BE2C (cell line): ENCODE measurements at regions not wholly inside any gene's neighbourhood (a gene's known extent, or its start where the extent isn't known, plus 50 kb on each side); places are given as distances from the start of the nearest gene placed in this dataset.

Experiments
- DNase-seq: peaks from one replicate; pipeline ENCODE4 v3.0.0-alpha.2; 2020
- H3K27me3 ChIP-seq: fragments of 250-450 bp; sonication (Bioruptor Pico); 2 replicates; pipeline ENCODE4 v1.5.1; 2020; ENCODE audit warnings: mild to moderate bottlenecking
- H3K36me3 ChIP-seq: fragments of 250-450 bp; sonication (Bioruptor Pico); 2 replicates; pipeline ENCODE4 v1.5.1; 2020; ENCODE audit warnings: mild to moderate bottlenecking
- H3K4me1 ChIP-seq: fragments of 250-450 bp; sonication (Bioruptor Pico); 2 replicates; pipeline ENCODE4 v1.5.1; 2020
- H3K4me3 ChIP-seq: 2 replicates; pipeline ENCODE4 v1.5.1; 2011; ENCODE audit warnings: low read depth, low read length
- H3K9me3 ChIP-seq: fragments of 250-450 bp; sonication (Bioruptor Pico); 2 replicates; pipeline ENCODE4 v1.5.1; 2020
- TF ChIP-seq, protein P1 (sequence below): IDR thresholded peaks from 2 replicates; pipeline ENCODE4 v1.5.1; 2012; ENCODE audit warnings: mild to moderate bottlenecking, low read depth, low read length

- Histone ChIP-seq H3K4me1 (no peaks in the 10 kb centered on the region), H3K36me3 (no peaks in the 10 kb centered on the region), H3K27me3 (no peaks in the 10 kb centered on the region), H3K4me3 (no peak overlapping the region), H3K9me3 (no peaks in the 10 kb centered on the region)
- no peak for DNase-seq
- TF ChIP-seq, protein P1, sequence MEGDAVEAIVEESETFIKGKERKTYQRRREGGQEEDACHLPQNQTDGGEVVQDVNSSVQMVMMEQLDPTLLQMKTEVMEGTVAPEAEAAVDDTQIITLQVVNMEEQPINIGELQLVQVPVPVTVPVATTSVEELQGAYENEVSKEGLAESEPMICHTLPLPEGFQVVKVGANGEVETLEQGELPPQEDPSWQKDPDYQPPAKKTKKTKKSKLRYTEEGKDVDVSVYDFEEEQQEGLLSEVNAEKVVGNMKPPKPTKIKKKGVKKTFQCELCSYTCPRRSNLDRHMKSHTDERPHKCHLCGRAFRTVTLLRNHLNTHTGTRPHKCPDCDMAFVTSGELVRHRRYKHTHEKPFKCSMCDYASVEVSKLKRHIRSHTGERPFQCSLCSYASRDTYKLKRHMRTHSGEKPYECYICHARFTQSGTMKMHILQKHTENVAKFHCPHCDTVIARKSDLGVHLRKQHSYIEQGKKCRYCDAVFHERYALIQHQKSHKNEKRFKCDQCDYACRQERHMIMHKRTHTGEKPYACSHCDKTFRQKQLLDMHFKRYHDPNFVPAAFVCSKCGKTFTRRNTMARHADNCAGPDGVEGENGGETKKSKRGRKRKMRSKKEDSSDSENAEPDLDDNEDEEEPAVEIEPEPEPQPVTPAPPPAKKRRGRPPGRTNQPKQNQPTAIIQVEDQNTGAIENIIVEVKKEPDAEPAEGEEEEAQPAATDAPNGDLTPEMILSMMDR: no peak
These were observed 381.2 kb upstream of the MGMT start for GRCh38 chr10:129085811-129086210.

DNA sequence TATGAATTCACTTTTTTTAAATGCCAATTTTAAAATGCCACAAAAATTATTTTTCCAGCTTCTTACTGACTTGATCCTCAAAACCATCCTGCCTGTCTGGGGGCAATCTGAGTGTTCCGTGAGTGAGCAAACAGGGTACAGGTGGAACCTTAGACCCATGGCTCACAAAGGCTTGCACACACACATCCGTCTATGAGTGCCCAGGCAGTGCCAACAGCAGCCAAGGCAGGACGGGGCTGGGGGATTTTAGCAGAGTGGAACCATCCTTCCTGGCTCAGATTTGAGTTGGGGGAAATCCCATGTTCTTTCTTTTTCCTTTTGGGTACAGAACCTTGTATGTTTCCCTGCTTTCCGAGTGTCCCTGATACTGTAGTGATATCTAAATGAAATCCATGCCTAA, 377.7 kb upstream of the MGMT start:
- TF ChIP-seq, protein P1: no peak
- no peaks in the 10 kb centered on the region for H3K9me3 ChIP-seq
- H3K4me1 ChIP-seq: no peaks in the 10 kb centered on the region
- DNase-seq: no peak
- no peaks in the 10 kb centered on the region for H3K36me3 ChIP-seq
- no peak overlapping the region for H3K4me3 ChIP-seq
- no peaks in the 10 kb centered on the region for H3K27me3 ChIP-seq

GRCh38 chr10:129090165-129090564, 376.9 kb upstream of the MGMT start:
- Histone ChIP-seq H3K9me3 (no peaks in the 10 kb centered on the region), H3K36me3 (no peaks in the 10 kb centered on the region), H3K4me1 (no peaks in the 10 kb centered on the region), H3K27me3 (no peaks in the 10 kb centered on the region), H3K4me3 (no peak overlapping the region)
- TF ChIP-seq, protein P1: no peak
- no peak for DNase-seq

DNA sequence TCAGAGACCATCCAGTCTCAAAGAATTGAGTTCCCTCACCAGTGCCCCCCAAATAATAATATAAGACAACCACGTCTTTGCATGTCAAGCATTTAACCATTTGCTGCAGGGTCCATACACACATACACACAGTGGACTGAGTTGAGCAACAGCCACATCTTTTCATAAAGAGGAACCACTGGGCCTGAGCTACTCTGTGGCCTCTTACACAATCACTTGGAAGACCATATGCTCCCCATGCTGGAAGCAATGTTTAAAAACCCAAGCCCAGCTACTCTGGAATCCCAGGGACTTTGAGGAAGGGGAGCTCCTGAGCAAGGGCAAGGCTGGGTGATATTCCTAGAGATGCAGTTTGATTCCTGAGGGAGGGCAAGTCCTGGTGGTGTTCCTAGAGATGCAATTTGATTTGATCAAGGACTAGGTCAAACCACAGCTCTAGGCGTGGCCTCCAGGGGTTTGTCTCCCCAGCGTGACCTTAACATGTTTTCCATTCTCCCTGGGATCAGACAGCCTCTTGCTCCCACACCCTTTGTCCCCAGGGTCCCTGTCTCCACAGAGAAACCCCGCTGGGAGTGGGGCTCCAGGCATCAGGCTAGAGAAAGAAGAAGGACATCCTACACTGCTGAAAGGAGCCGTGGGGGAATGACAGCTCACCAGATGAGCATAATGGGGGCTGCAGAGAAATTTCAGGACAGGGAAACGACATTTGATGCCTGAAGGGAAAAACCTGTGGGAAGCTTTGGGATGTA, 376.2 kb upstream of the MGMT start:
- H3K4me3 ChIP-seq: no peak overlapping the region
- DNase-seq: no peak
- TF ChIP-seq, protein P1: no peak
- no peaks in the 10 kb centered on the region for H3K4me1 ChIP-seq
- H3K9me3 ChIP-seq: no peaks in the 10 kb centered on the region
- H3K27me3 ChIP-seq: no peaks in the 10 kb centered on the region
- H3K36me3 ChIP-seq: no peaks in the 10 kb centered on the region

DNA sequence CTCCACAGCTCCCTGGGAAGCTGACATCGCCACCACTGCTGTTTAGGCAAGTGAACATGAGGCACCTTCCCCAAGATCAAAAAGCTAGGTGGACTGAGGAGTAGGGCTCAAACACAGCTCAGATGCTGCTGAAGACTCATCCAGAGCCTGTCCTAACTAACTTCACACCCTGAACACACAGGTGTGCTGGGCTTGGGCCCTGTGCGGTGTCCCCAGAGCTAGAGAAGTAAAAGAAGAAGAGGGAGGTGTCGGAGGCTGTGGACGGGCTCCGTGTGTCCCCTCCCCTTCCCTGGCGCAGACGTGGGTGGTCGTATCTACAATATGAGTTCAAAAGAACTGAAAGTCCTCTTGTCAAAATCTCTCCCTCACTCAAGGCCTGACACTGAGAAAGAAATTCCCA, 373.4 kb upstream of the MGMT start:
- DNase-seq: no peak
- Histone ChIP-seq H3K36me3 (no peaks in the 10 kb centered on the region), H3K4me3 (no peak overlapping the region), H3K27me3 (no peaks in the 10 kb centered on the region), H3K4me1 (peaks cover 3% of the 10 kb centered on the region; the same call in 1 of the 2 replicates), H3K9me3 (no peaks in the 10 kb centered on the region)
- TF ChIP-seq, protein P1: no peak

GRCh38 chr10:129094233-129094632, 372.8 kb upstream of the MGMT start:
- H3K9me3 ChIP-seq: no peaks in the 10 kb centered on the region
- H3K4me1 ChIP-seq: peaks cover 3% of the 10 kb centered on the region; the same call in 1 of the 2 replicates
- TF ChIP-seq, protein P1: no peak
- no peak for DNase-seq
- no peak overlapping the region for H3K4me3 ChIP-seq
- no peaks in the 10 kb centered on the region for H3K36me3 ChIP-seq
- H3K27me3 ChIP-seq: no peaks in the 10 kb centered on the region
